ENCODE measurements at regions not wholly inside any gene's neighbourhood (a gene's known extent, or its start where the extent isn't known, plus 50 kb on each side); places are given as distances from the start of the nearest gene placed in this dataset.

- no peak overlapping the region for H3K27ac ChIP-seq (ENCODE audit: low read length)
- H3K79me2 ChIP-seq (replicated peaks; ENCODE audit: insufficient read depth, low read length), result no peaks in the 10 kb centered on the region
- no peaks in the 10 kb centered on the region for H3F3A ChIP-seq (ENCODE audit: insufficient read depth, low read length, poor library complexity, severe bottlenecking)
- no peak overlapping the region for H3K4me3 ChIP-seq (ENCODE audit: low read length)
- peaks cover 12% of the 10 kb centered on the region for H3K27me3 ChIP-seq (ENCODE audit: insufficient read depth, low read depth, low read length)
- H3K4me2 ChIP-seq (ENCODE audit: low read length), result no peak overlapping the region
- no peaks in the 10 kb centered on the region for H3K9me3 ChIP-seq (ENCODE audit: low read length)
- H2AFZ ChIP-seq (ENCODE audit: low read depth, low read length), result no peak overlapping the region
- no peaks in the 10 kb centered on the region for H4K20me1 ChIP-seq (ENCODE audit: insufficient read depth)
- H3K9ac ChIP-seq (ENCODE audit: low read length), result no peak overlapping the region
- no peaks in the 10 kb centered on the region for H3K36me3 ChIP-seq (ENCODE audit: insufficient read depth, low read length)
- no peaks in the 10 kb centered on the region for H3K9me2 ChIP-seq (ENCODE audit: insufficient read depth, low read length)
- no peak for TF ChIP-seq RAD21 (conservative IDR thresholded peaks at IDR 0.05)
These were observed 149.9 kb downstream of the PTPN11 start for GRCh38 chr12:112568641-112569040.

GRCh38 chr12:112570096-112570495, 151.3 kb downstream of the PTPN11 start:
- Histone ChIP-seq H3K4me2 (ENCODE audit: low read length) (no peak overlapping the region), H3K9me3 (ENCODE audit: low read length) (no peaks in the 10 kb centered on the region), H3K79me2 (replicated peaks; ENCODE audit: insufficient read depth, low read length) (no peaks in the 10 kb centered on the region), H3K4me3 (ENCODE audit: low read length) (no peak overlapping the region), H3K27me3 (ENCODE audit: insufficient read depth, low read depth, low read length) (peaks cover 26% of the 10 kb centered on the region), H2AFZ (ENCODE audit: low read depth, low read length) (no peak overlapping the region), H3K9me2 (ENCODE audit: insufficient read depth, low read length) (no peaks in the 10 kb centered on the region), H4K20me1 (ENCODE audit: insufficient read depth) (no peaks in the 10 kb centered on the region), H3F3A (ENCODE audit: insufficient read depth, low read length, poor library complexity, severe bottlenecking) (no peaks in the 10 kb centered on the region), H3K9ac (ENCODE audit: low read length) (no peak overlapping the region), H3K36me3 (ENCODE audit: insufficient read depth, low read length) (no peaks in the 10 kb centered on the region), H3K27ac (ENCODE audit: low read length) (no peak overlapping the region)
- no peak for TF ChIP-seq TAF1 (IDR thresholded peaks at IDR 0.05; ENCODE audit: low read depth)
- TF ChIP-seq EP300 (conservative IDR thresholded peaks at IDR 0.05; ENCODE audit: poor library complexity, severe bottlenecking), result no peak
- no peak for TF ChIP-seq SMC3 (conservative IDR thresholded peaks at IDR 0.05; ENCODE audit: poor library complexity)
- no peak for TF ChIP-seq EZH2 (IDR thresholded peaks at IDR 0.05; ENCODE audit: borderline replicate concordance, insufficient read depth, low read length, poor library complexity, severe bottlenecking)
- TF ChIP-seq MXI1 (conservative IDR thresholded peaks at IDR 0.05; ENCODE audit: poor library complexity, severe bottlenecking), result no peak
- TF ChIP-seq CTCF (IDR thresholded peaks at IDR 0.05; ENCODE audit: poor library complexity, severe bottlenecking), result no peak
- TF ChIP-seq REST (IDR thresholded peaks at IDR 0.05; ENCODE audit: borderline replicate concordance), result no peak
- TF ChIP-seq POLR2AphosphoS5 (IDR thresholded peaks at IDR 0.05), result no peak
- TF ChIP-seq RAD21 (conservative IDR thresholded peaks at IDR 0.05), result no peak

- Histone ChIP-seq H3K4me2 (ENCODE audit: low read length) (no peak overlapping the region), H3F3A (ENCODE audit: insufficient read depth, low read length, poor library complexity, severe bottlenecking) (no peaks in the 10 kb centered on the region), H3K27ac (ENCODE audit: low read length) (no peak overlapping the region), H2AFZ (ENCODE audit: low read depth, low read length) (no peak overlapping the region), H3K79me2 (replicated peaks; ENCODE audit: insufficient read depth, low read length) (no peaks in the 10 kb centered on the region), H3K4me3 (ENCODE audit: low read length) (no peak overlapping the region), H3K9ac (ENCODE audit: low read length) (no peak overlapping the region), H3K9me3 (ENCODE audit: low read length) (no peaks in the 10 kb centered on the region), H3K36me3 (ENCODE audit: insufficient read depth, low read length) (no peaks in the 10 kb centered on the region), H3K27me3 (ENCODE audit: insufficient read depth, low read depth, low read length) (peaks cover 36% of the 10 kb centered on the region), H3K9me2 (ENCODE audit: insufficient read depth, low read length) (no peaks in the 10 kb centered on the region), H4K20me1 (ENCODE audit: insufficient read depth) (no peaks in the 10 kb centered on the region)
- TF ChIP-seq EZH2 (IDR thresholded peaks at IDR 0.05; ENCODE audit: borderline replicate concordance, insufficient read depth, low read length, poor library complexity, severe bottlenecking) (no peak), CTCF (IDR thresholded peaks at IDR 0.05; ENCODE audit: poor library complexity, severe bottlenecking) (no peak), RAD21 (conservative IDR thresholded peaks at IDR 0.05) (no peak), REST (IDR thresholded peaks at IDR 0.05; ENCODE audit: borderline replicate concordance) (no peak), TAF1 (IDR thresholded peaks at IDR 0.05; ENCODE audit: low read depth) (no peak), MXI1 (conservative IDR thresholded peaks at IDR 0.05; ENCODE audit: poor library complexity, severe bottlenecking) (no peak), EP300 (conservative IDR thresholded peaks at IDR 0.05; ENCODE audit: poor library complexity, severe bottlenecking) (no peak), SMC3 (conservative IDR thresholded peaks at IDR 0.05; ENCODE audit: poor library complexity) (no peak), POLR2AphosphoS5 (IDR thresholded peaks at IDR 0.05) (no peak)
These were observed 154.4 kb downstream of the PTPN11 start for GRCh38 chr12:112573141-112573540.
